PFSK-1 (cell line): ENCODE measurements at regions not wholly inside any gene's neighbourhood (a gene's known extent, or its start where the extent isn't known, plus 50 kb on each side); places are given as distances from the start of the nearest gene placed in this dataset.

ENCODE experiments used
- FOXP2 ChIP-seq: optimal IDR thresholded peaks from 2 replicates; pipeline ENCODE3; 2011; ENCODE audit warnings: borderline replicate concordance, control low read depth, inconsistent platforms; ENCODE audit not compliant: insufficient read depth; ENCODE audit errors: extremely low read length, extremely low read depth
- POLR2AphosphoS5 ChIP-seq: IDR thresholded peaks from 2 replicates; pipeline ENCODE4 v1.6.1; 2012; ENCODE audit warnings: low read depth, mild to moderate bottlenecking, control low read depth, low read length, moderate library complexity
- REST ChIP-seq, 2 experiments: IDR thresholded peaks; 2 replicates each; pipeline versions ENCODE4 v1.6.1 to v1.8.0; 2011 to 2012; ENCODE audit warnings: low read depth in 2 of 2, low read length in 2 of 2, control low read depth in 1 of 2, inconsistent platforms in 1 of 2, mild to moderate bottlenecking in 1 of 2, moderate library complexity in 1 of 2; ENCODE audit not compliant: insufficient read depth in 1 of 2
- SIN3A ChIP-seq: IDR thresholded peaks from 2 replicates; pipeline ENCODE4 v1.6.1; 2012; ENCODE audit warnings: mild to moderate bottlenecking, low read length, moderate library complexity, borderline replicate concordance; ENCODE audit not compliant: insufficient read depth
- TAF1 ChIP-seq: IDR thresholded peaks from 2 replicates; pipeline ENCODE4 v1.6.1; 2012; ENCODE audit warnings: low read length, control low read depth, borderline replicate concordance; ENCODE audit not compliant: insufficient read depth

GRCh38 chr4:163726641-163727040, 232.2 kb downstream of the TMA16 start:
- TF ChIP-seq POLR2AphosphoS5 = no peak

- no peak for TF ChIP-seq TAF1
- TF ChIP-seq REST (IDR thresholded peaks at IDR 0.05; ENCODE audit: insufficient read depth in 1 of 2, low read depth in 2 of 2, low read length in 2 of 2) = no peak
- no peak for TF ChIP-seq SIN3A
- no peak for TF ChIP-seq FOXP2
- TF ChIP-seq POLR2AphosphoS5 = no peak
These were observed 236.6 kb downstream of the TMA16 start for GRCh38 chr4:163731071-163731470.

GRCh38 chr4:163732473-163732872, 238.0 kb downstream of the TMA16 start:
- no peak for TF ChIP-seq FOXP2
- no peak for TF ChIP-seq SIN3A
- TF ChIP-seq POLR2AphosphoS5 = no peak
- no peak for TF ChIP-seq TAF1
- TF ChIP-seq REST (IDR thresholded peaks at IDR 0.05; ENCODE audit: insufficient read depth in 1 of 2, low read depth in 2 of 2, low read length in 2 of 2) = no peak

- no peak for TF ChIP-seq REST (IDR thresholded peaks at IDR 0.05; ENCODE audit: insufficient read depth in 1 of 2, low read depth in 2 of 2, low read length in 2 of 2)
These were observed 242.4 kb downstream of the TMA16 start for GRCh38 chr4:163736876-163737275.

GRCh38 chr4:163738521-163738920, 244.0 kb downstream of the TMA16 start:
- TF ChIP-seq POLR2AphosphoS5 (no peak), SIN3A (no peak), TAF1 (no peak), REST (IDR thresholded peaks at IDR 0.05; ENCODE audit: insufficient read depth in 1 of 2, low read depth in 2 of 2, low read length in 2 of 2) (no peak), FOXP2 (no peak)
